GM12878 (cell line): ENCODE measurements at regions not wholly inside any gene's neighbourhood (a gene's known extent, or its start where the extent isn't known, plus 50 kb on each side); places are given as distances from the start of the nearest gene placed in this dataset. TPM values are rescaled to one million over a fixed set of nuclear protein-coding genes. Genes with fewer than 3 reads are reported as not detected.

Source experiments
- small RNA-seq: library from RNA; depleted of rRNA; stranded (forward); fragments of <200 nt; gene quantifications from one replicate; pipeline ENCODE3, GENCODE V24; 2014

Small RNA genes lying in the stretch of these regions (small RNA-seq; reads per million reads assigned to genes)
- not detected for gene RNU6-1323P
